K562 (cell line): ENCODE measurements at regions not wholly inside any gene's neighbourhood (a gene's known extent, or its start where the extent isn't known, plus 50 kb on each side); places are given as distances from the start of the nearest gene placed in this dataset.

Experiments
- ELF1 ChIP-seq: fragments of 200-800 bp; sonication (Bioruptor generic); IDR thresholded peaks from 2 replicates; pipeline ENCODE4 v1.6.1; 2016; ENCODE audit warnings: missing genetic modification characterization, missing compliant biosample characterization
- MXI1 ChIP-seq: IDR thresholded peaks from 2 replicates; pipeline ENCODE4 v1.6.1; 2011; ENCODE audit warnings: low read depth, mild to moderate bottlenecking, improper control_type of control experiment, low read length
- NFE2L1 ChIP-seq: fragments of 450-650 bp; IDR thresholded peaks from 2 replicates; pipeline ENCODE4 v1.6.1; 2016; ENCODE audit warnings: missing genetic modification characterization, low read depth, mild to moderate bottlenecking, missing compliant biosample characterization, moderate library complexity, borderline replicate concordance
- POLR2A ChIP-seq: fragments of 450-650 bp; conservative IDR thresholded peaks from 2 replicates; pipeline ENCODE4 v1.6.1; 2016
- USF1 ChIP-seq: sonication (generic); formaldehyde crosslinking; IDR thresholded peaks from 2 replicates; pipeline ENCODE4 v1.9.0; 2022; ENCODE audit warnings: mild to moderate bottlenecking, missing genetic modification reagents
- YY1 ChIP-seq, 3 experiments: IDR thresholded peaks; 2 replicates each; pipeline ENCODE4 v1.6.1; 2011; ENCODE audit warnings: low read length in 2 of 3, mild to moderate bottlenecking in 2 of 3, moderate library complexity in 2 of 3, borderline replicate concordance in 1 of 3, control low read depth in 1 of 3, low read depth in 1 of 3; ENCODE audit not compliant: insufficient read depth in 3 of 3, insufficient replicate concordance in 2 of 3, control insufficient read depth in 1 of 3, insufficient read length in 1 of 3; ENCODE audit errors: extremely low read depth in 1 of 3

GRCh38 chr7:97454636-97455035 lies 277.2 kb upstream of the TAC1 start:
- TF ChIP-seq NFE2L1 (tag), result no peak
- TF ChIP-seq YY1 (IDR thresholded peaks at IDR 0.05; ENCODE audit: borderline replicate concordance in 1 of 3, control insufficient read depth in 1 of 3, extremely low read depth in 1 of 3, insufficient read depth in 3 of 3, insufficient read length in 1 of 3, insufficient replicate concordance in 2 of 3, low read depth in 1 of 3, low read length in 2 of 3), result no peak
- TF ChIP-seq ELF1 (tag), result no peak
- TF ChIP-seq MXI1, result no peak
- TF ChIP-seq USF1, result no peak
- no peak for TF ChIP-seq POLR2A
